ENCODE measurements at regions not wholly inside any gene's neighbourhood (a gene's known extent, or its start where the extent isn't known, plus 50 kb on each side); places are given as distances from the start of the nearest gene placed in this dataset.
A peak's percentile ranks its signal among the peaks of the same experiment; 100 is the strongest.

GRCh38 chr10:128219295-128219694, 93.1 kb upstream of the MKI67 start:
- ATAC-seq (no peak), DNase-seq (no peak)
- intact Hi-C loops (cut with micrococcal nuclease): no loop called here

GRCh38 chr10:128220021-128220420, 93.8 kb upstream of the MKI67 start:
- DNase-seq: no peak
- ATAC-seq: no peak
- intact Hi-C loops (cut with micrococcal nuclease): no loop called here

GRCh38 chr10:128221117-128221516, 94.9 kb upstream of the MKI67 start:
- DNase-seq: no peak
- intact Hi-C loops (cut with micrococcal nuclease): no loop called here
- ATAC-seq: no peak

GRCh38 chr10:128221807-128222206, 95.6 kb upstream of the MKI67 start:
- intact Hi-C loops (cut with micrococcal nuclease): no loop called here
- DNase-seq (no peak), ATAC-seq (no peak)

GRCh38 chr10:128222332-128222849, 96.2 kb upstream of the MKI67 start:
- no peak for DNase-seq
- intact Hi-C loops (cut with micrococcal nuclease): no loop called here
- no peak for ATAC-seq

- ATAC-seq (no peak), DNase-seq (no peak)
- intact Hi-C loops (cut with micrococcal nuclease): no loop called here
Observed at GRCh38 chr10:128230401-128230800, 104.2 kb upstream of the MKI67 start.

- intact Hi-C loops (cut with micrococcal nuclease): no loop called here
- no peak for ATAC-seq
- no peak for DNase-seq
Observed at GRCh38 chr10:128233422-128233821, 107.2 kb upstream of the MKI67 start.

- ATAC-seq (no peak), DNase-seq (no peak)
- intact Hi-C loops (cut with micrococcal nuclease): no loop called here
Observed at GRCh38 chr10:128237710-128238109, 111.5 kb upstream of the MKI67 start.

- intact Hi-C loops (cut with micrococcal nuclease): no loop called here
- no peak for DNase-seq
- no peak for ATAC-seq
Observed at GRCh38 chr10:128241023-128241422, 114.8 kb upstream of the MKI67 start.

- intact Hi-C loops (cut with micrococcal nuclease): no loop called here
- DNase-seq: no peak
- no peak for ATAC-seq
Observed at GRCh38 chr10:128242641-128243040, 116.4 kb upstream of the MKI67 start.

GRCh38 chr10:128245026-128245425, 118.8 kb upstream of the MKI67 start:
- ATAC-seq (no peak), DNase-seq (no peak)
- intact Hi-C loops (cut with micrococcal nuclease): no loop called here

- ATAC-seq (no peak), DNase-seq (no peak)
- intact Hi-C loops (cut with micrococcal nuclease): no loop called here
Observed at GRCh38 chr10:128247576-128247975, 121.4 kb upstream of the MKI67 start.

- intact Hi-C loops (cut with micrococcal nuclease): no loop called here
- ATAC-seq (no peak), DNase-seq (no peak)
Observed at GRCh38 chr10:128254476-128254875, 128.3 kb upstream of the MKI67 start.

- intact Hi-C loops (cut with micrococcal nuclease): no loop called here
- ATAC-seq: no peak
- no peak for DNase-seq
Observed at GRCh38 chr10:128257428-128257827, 131.2 kb upstream of the MKI67 start.

- DNase-seq: no peak
- ATAC-seq: no peak
- intact Hi-C loops (cut with micrococcal nuclease): no loop called here
Observed at GRCh38 chr10:128258421-128258976, 132.3 kb upstream of the MKI67 start.

- peak; percentile 62 for ATAC-seq
- intact Hi-C loops (cut with micrococcal nuclease): no loop called here
- peak; percentile 76 for DNase-seq
Observed at GRCh38 chr10:128263891-128264688, 137.9 kb upstream of the MKI67 start.

GRCh38 chr10:128265596-128265995, 139.4 kb upstream of the MKI67 start:
- intact Hi-C loops (cut with micrococcal nuclease): no loop called here
- no peak for DNase-seq
- ATAC-seq: no peak

GRCh38 chr10:128267581-128267980, 141.4 kb upstream of the MKI67 start:
- ATAC-seq: no peak
- no peak for DNase-seq
- intact Hi-C loops (cut with micrococcal nuclease): no loop called here

- intact Hi-C loops (cut with micrococcal nuclease): no loop called here
- DNase-seq: peak; percentile 39
- peak; percentile 23 for ATAC-seq
Observed at GRCh38 chr10:128268015-128268722, 141.9 kb upstream of the MKI67 start.

GRCh38 chr10:128274938-128275337, 148.7 kb upstream of the MKI67 start:
- intact Hi-C loops (cut with micrococcal nuclease): no loop called here
- DNase-seq: peak; percentile 46
- ATAC-seq: peak; percentile 70
